ENCODE measurements at regions not wholly inside any gene's neighbourhood (a gene's known extent, or its start where the extent isn't known, plus 50 kb on each side); places are given as distances from the start of the nearest gene placed in this dataset.

- Histone ChIP-seq H3K14ac (ENCODE audit: insufficient read length) (no peak overlapping the region), H4K8ac (ENCODE audit: extremely low read depth, insufficient read depth, low read length) (no peak overlapping the region), H3K18ac (ENCODE audit: extremely low read depth, low read length) (no peak overlapping the region), H3K4me1 (replicated peaks in 1 of 4; ENCODE audit: control insufficient read depth in 3 of 4, insufficient read depth in 4 of 4, low read length in 3 of 4) (peaks cover 0 to 11% (median 8%) of the 10 kb centered on the region in 4 experiments; a peak in 6 of 7 replicates), H3K4me2 (ENCODE audit: insufficient read depth in 1 of 2, low read depth in 2 of 2, low read length in 2 of 2) (no peak overlapping the region), H3K27me3 (replicated peaks in 1 of 4; ENCODE audit: control insufficient read depth in 3 of 4, extremely low read depth in 1 of 4, insufficient read depth in 3 of 4, low read length in 3 of 4) (no peaks in the 10 kb centered on the region; a peak in 1 of 7 replicates), H3K27ac (ENCODE audit: low read depth, low read length) (no peak overlapping the region), H2BK5ac (ENCODE audit: low read depth, low read length) (no peak overlapping the region), H3K56ac (replicated peaks; ENCODE audit: insufficient read length, low read depth, low read length) (no peak overlapping the region), H4K5ac (ENCODE audit: insufficient read length, low read depth, low read length) (no peak overlapping the region), H3K79me2 (ENCODE audit: control insufficient read depth in 1 of 2, insufficient read depth in 2 of 2, low read length in 2 of 2) (no peaks in the 10 kb centered on the region), H3K9me3 (ENCODE audit: insufficient read depth in 2 of 2, low read depth in 1 of 2, low read length in 1 of 2) (no peaks in the 10 kb centered on the region), H3K23me2 (ENCODE audit: low read depth, low read length) (no peaks in the 10 kb centered on the region), H2BK20ac (ENCODE audit: low read length) (0 out of 2 replicates have a peak overlapping the region, but pooled peaks have one; percentile 52), H2AFZ (ENCODE audit: low read length) (no peak overlapping the region), H4K20me1 (replicated peaks in 1 of 2; ENCODE audit: control insufficient read depth in 1 of 2, insufficient read depth in 2 of 2, low read length in 2 of 2) (no peaks in the 10 kb centered on the region), H2AK5ac (ENCODE audit: low read depth, low read length) (no peak overlapping the region), H4K91ac (replicated peaks; ENCODE audit: insufficient read length, low read length) (no peak overlapping the region), H3K23ac (ENCODE audit: insufficient read length) (no peak overlapping the region), H3K36me3 (ENCODE audit: control insufficient read depth in 2 of 4, insufficient read depth in 4 of 4, low read length in 3 of 4) (no peaks in the 10 kb centered on the region), H2BK120ac (replicated peaks; ENCODE audit: low read depth, low read length) (no peak overlapping the region), H3K4me3 (ENCODE audit: extremely low read depth in 1 of 4, insufficient read depth in 2 of 4, low read depth in 3 of 4, low read length in 4 of 4) (no peak overlapping the region), H2BK15ac (ENCODE audit: low read length) (peak overlapping the region; percentile 6), H2BK12ac (ENCODE audit: low read depth, low read length) (peak overlapping the region; percentile 5; the same call in 1 of the 2 replicates), H3K4ac (replicated peaks; ENCODE audit: insufficient read length, low read depth, low read length) (no peak overlapping the region), H3K79me1 (ENCODE audit: low read depth, low read length) (no peaks in the 10 kb centered on the region), H3K9ac (replicated peaks in 1 of 4; ENCODE audit: extremely low read depth in 1 of 4, low read depth in 3 of 4, low read length in 3 of 4) (no peak overlapping the region)
- 84% methylated on average over 8 of the region's 8 CpGs; no CpG with 5 or more reads in 1 of the 2 experiments for WGBS, 2 experiments (ENCODE audit: extremely low coverage in 1 of 2, insufficient coverage in 1 of 2, insufficient read length in 1 of 2, insufficient replicate concordance in 2 of 2, low coverage in 1 of 2, low lambda C conversion rate in 2 of 2, missing lambda C conversion rate in 1 of 2)
- POLR2A ChIA-PET (ENCODE audit: partially characterized antibody), result no interaction called here
- DNase-seq (ENCODE audit: low read depth in 1 of 2, low spot score in 2 of 2), result no peak
- no peak for FAIRE-seq
- CTCF ChIA-PET (ENCODE audit: partially characterized antibody), result interaction anchor here (1.0 to 2.5 kb wide), 4 partner anchors 25 to 178 kb away, joined by 3 to 17 read pairs (median 3); no protein-coding TSS in a partner anchor
- no peak for TF ChIP-seq EGR1 (IDR thresholded peaks at IDR 0.05; ENCODE audit: borderline replicate concordance, low read depth, low read length)
- peak; percentile 47; the same call in 1 of the 2 replicates for TF ChIP-seq E2F6 (IDR thresholded peaks at IDR 0.05)
- no peak for TF ChIP-seq CEBPB (IDR thresholded peaks at IDR 0.05; ENCODE audit: low read depth, low read length)
- no peak for TF ChIP-seq KDM4A (IDR thresholded peaks at IDR 0.05; ENCODE audit: low read depth, low read length, severe bottlenecking)
- 0 out of 2 replicates have a peak, but pooled peaks have one; percentile 21 for TF ChIP-seq MAX (IDR thresholded peaks at IDR 0.05)
Observed at GRCh38 chr17:36869441-36869840, 67.8 kb upstream of the LHX1 start.
